ENCODE measurements at regions not wholly inside any gene's neighbourhood (a gene's known extent, or its start where the extent isn't known, plus 50 kb on each side); places are given as distances from the start of the nearest gene placed in this dataset.

GRCh38 chr13:80131204-80131603 is 209.7 kb downstream of the SPRY2 start:
- peak; percentile 39 to 43 for DNase-seq

GRCh38 chr13:80126389-80127068 is 214.4 kb downstream of the SPRY2 start:
- no peak for DNase-seq

GRCh38 chr13:80123945-80124344 is 217.0 kb downstream of the SPRY2 start:
- no peak for DNase-seq

GRCh38 chr13:80121038-80121437 is 219.9 kb downstream of the SPRY2 start:
- DNase-seq: no peak

- no peak for DNase-seq
Observed at GRCh38 chr13:80118506-80118905, 222.4 kb downstream of the SPRY2 start.

GRCh38 chr13:80118099-80118498 is 222.8 kb downstream of the SPRY2 start:
- DNase-seq: no peak

GRCh38 chr13:80117515-80117914 is 223.4 kb downstream of the SPRY2 start:
- DNase-seq: no peak

GRCh38 chr13:80116107-80116506 is 224.8 kb downstream of the SPRY2 start:
- DNase-seq: no peak

GRCh38 chr13:80115616-80116015 is 225.3 kb downstream of the SPRY2 start:
- DNase-seq: no peak

GRCh38 chr13:80113714-80114454 is 227.0 kb downstream of the SPRY2 start:
- DNase-seq: no peak

- DNase-seq: no peak
Observed at GRCh38 chr13:80109303-80109702, 231.6 kb downstream of the SPRY2 start.

GRCh38 chr13:80105350-80105749 is 235.6 kb downstream of the SPRY2 start:
- DNase-seq: no peak

- no peak for DNase-seq
Observed at GRCh38 chr13:80101040-80101439, 239.9 kb downstream of the SPRY2 start.

- no peak for DNase-seq
Observed at GRCh38 chr13:80100636-80101035, 240.3 kb downstream of the SPRY2 start.

GRCh38 chr13:80097561-80097960 is 243.4 kb downstream of the SPRY2 start:
- no peak for DNase-seq

GRCh38 chr13:80096383-80096782 is 244.5 kb downstream of the SPRY2 start:
- no peak for DNase-seq

GRCh38 chr13:80094526-80094925 is 246.4 kb downstream of the SPRY2 start:
- peak; percentile 24 to 36 for DNase-seq

GRCh38 chr13:80093888-80094287 is 247.0 kb downstream of the SPRY2 start:
- no peak for DNase-seq

- DNase-seq: no peak
Observed at GRCh38 chr13:80086304-80086721, 254.6 kb downstream of the SPRY2 start.

GRCh38 chr13:80083853-80084676 is 256.9 kb downstream of the SPRY2 start:
- DNase-seq: no peak

- no peak for DNase-seq
Observed at GRCh38 chr13:80083081-80083852, 257.7 kb downstream of the SPRY2 start.
